IMR-90 (cell line): ENCODE measurements at regions not wholly inside any gene's neighbourhood (a gene's known extent, or its start where the extent isn't known, plus 50 kb on each side); places are given as distances from the start of the nearest gene placed in this dataset.

Source experiments
- ATAC-seq: fragments of 200-7000 bp; cut with Tn5 transposase; 2 replicates; pipeline ENCODE4 v1.9.1; 2020; ENCODE audit warnings: low read depth, mild to moderate bottlenecking, moderate library complexity
- BruUV-seq: library from RNA; stranded (reverse); fragments of 400-500 nt; replicated peaks from 2 replicates; lab custom pipeline; 2021; lab: Mats Ljungman, UMichigan
- CTCF ChIA-PET: fragments of 300-600 bp; formaldehyde crosslinking; extraction: SDS; loops from one replicate; lab custom pipeline; 2021; ENCODE audit warnings: antibody characterized with exemption; lab: Yijun Ruan, JAX
- POLR2A ChIA-PET: fragments of 300-600 bp; sonication (Branson Sonifier 250); formaldehyde crosslinking; loops from one replicate; lab custom pipeline; 2022; ENCODE audit warnings: antibody characterized with exemption; ENCODE audit not compliant: unreplicated experiment; lab: Charles Lee
- DNase-seq: peaks from one replicate; pipeline ENCODE4 v3.0.0; 2013
- H2AFZ ChIP-seq: replicated peaks from 2 replicates; pipeline ENCODE3; 2013; ENCODE audit warnings: low read length, mild to moderate bottlenecking; ENCODE audit not compliant: poor library complexity
- H2AK5ac ChIP-seq: 2 replicates; pipeline ENCODE4 v1.6.1; 2013; ENCODE audit warnings: low read depth, low read length, inconsistent platforms
- H2AK9ac ChIP-seq: replicated peaks from 2 replicates; pipeline ENCODE3; 2013; ENCODE audit warnings: mild to moderate bottlenecking, low read depth, low read length, moderate library complexity; ENCODE audit not compliant: poor library complexity
- H2BK120ac ChIP-seq: 2 replicates; pipeline ENCODE4 v1.6.1; 2013; ENCODE audit warnings: low read depth, low read length, inconsistent platforms
- H2BK15ac ChIP-seq: 3 replicates; pipeline ENCODE4 v1.6.1; 2013; ENCODE audit warnings: low read depth, low read length, inconsistent platforms
- H2BK20ac ChIP-seq: 2 replicates; pipeline ENCODE4 v1.6.1; 2013; ENCODE audit warnings: low read depth, mild to moderate bottlenecking, inconsistent platforms, low read length, moderate library complexity
- H2BK5ac ChIP-seq: 2 replicates; pipeline ENCODE4 v1.6.1; 2013; ENCODE audit warnings: mild to moderate bottlenecking, low read depth, low read length, inconsistent platforms; ENCODE audit not compliant: poor library complexity, severe bottlenecking
- H3K14ac ChIP-seq: replicated peaks from 2 replicates; pipeline ENCODE4 v1.6.1; 2013; ENCODE audit warnings: low read depth, low read length, inconsistent platforms
- H3K18ac ChIP-seq: 2 replicates; pipeline ENCODE4 v1.6.1; 2013; ENCODE audit warnings: low read depth, low read length, control low read depth
- H3K23ac ChIP-seq: 2 replicates; pipeline ENCODE4 v1.6.1; 2013; ENCODE audit warnings: low read depth, low read length, inconsistent platforms
- H3K27ac ChIP-seq: 2 replicates; pipeline ENCODE4 v1.5.1; 2013; ENCODE audit warnings: mild to moderate bottlenecking, control low read depth, low read length; ENCODE audit not compliant: insufficient read depth
- H3K27me3 ChIP-seq: 2 replicates; pipeline ENCODE4 v1.6.1; 2013; ENCODE audit warnings: low read length; ENCODE audit not compliant: control insufficient read depth, insufficient read depth
- H3K36me3 ChIP-seq: 2 replicates; pipeline ENCODE4 v1.6.1; 2013; ENCODE audit warnings: low read length, mixed read lengths; ENCODE audit not compliant: control insufficient read depth, insufficient read depth
- H3K4ac ChIP-seq: 2 replicates; pipeline ENCODE4 v1.6.1; 2013; ENCODE audit warnings: low read depth, low read length, inconsistent platforms
- H3K4me1 ChIP-seq: 2 replicates; pipeline ENCODE4 v1.6.1; 2013; ENCODE audit warnings: low read length, mixed read lengths; ENCODE audit not compliant: control insufficient read depth, insufficient read depth
- H3K4me2 ChIP-seq: 2 replicates; pipeline ENCODE4 v1.6.1; 2013; ENCODE audit warnings: low read depth, mild to moderate bottlenecking, control low read depth, low read length, moderate library complexity
- H3K4me3 ChIP-seq: 2 replicates; pipeline ENCODE4 v1.5.1; 2013; ENCODE audit warnings: low read depth, mild to moderate bottlenecking, control low read depth, low read length, moderate library complexity; ENCODE audit not compliant: insufficient read depth
- H3K56ac ChIP-seq: 2 replicates; pipeline ENCODE4 v1.6.1; 2013; ENCODE audit warnings: low read length, inconsistent platforms; ENCODE audit not compliant: insufficient read depth; ENCODE audit errors: extremely low read depth
- H3K79me1 ChIP-seq, 2 experiments: 2 replicates each; pipeline ENCODE4 v1.6.1; 2013; ENCODE audit warnings: low read length in 2 of 2, inconsistent platforms in 1 of 2, low read depth in 1 of 2
- H3K9ac ChIP-seq: 2 replicates; pipeline ENCODE4 v1.6.1; 2013; ENCODE audit warnings: low read depth, low read length, control low read depth
- H3K9me1 ChIP-seq: 2 replicates; pipeline ENCODE4 v1.6.1; 2013; ENCODE audit warnings: low read length, inconsistent platforms; ENCODE audit not compliant: insufficient read depth
- H3K9me3 ChIP-seq: 2 replicates; pipeline ENCODE4 v1.6.1; 2013; ENCODE audit warnings: low read length; ENCODE audit not compliant: control insufficient read depth, insufficient read depth
- H4K20me1 ChIP-seq: 2 replicates; pipeline ENCODE4 v1.6.1; 2013; ENCODE audit warnings: low read length, inconsistent platforms; ENCODE audit not compliant: insufficient read depth
- H4K5ac ChIP-seq: 2 replicates; pipeline ENCODE4 v1.6.1; 2013; ENCODE audit warnings: mild to moderate bottlenecking, low read depth, low read length, control low read depth
- H4K8ac ChIP-seq, 2 experiments: 2 replicates each; pipeline ENCODE4 v1.6.1; 2013; ENCODE audit warnings: low read depth in 2 of 2, low read length in 2 of 2, control low read depth in 1 of 2, inconsistent platforms in 1 of 2
- H4K91ac ChIP-seq: 2 replicates; pipeline ENCODE4 v1.6.1; 2013; ENCODE audit warnings: low read depth, low read length, inconsistent platforms; ENCODE audit not compliant: insufficient read depth
- CHD1 ChIP-seq: IDR thresholded peaks from 2 replicates; pipeline ENCODE4 v1.6.1; 2012; ENCODE audit warnings: low read depth, low read length, improper control_type of control experiment
- MAZ ChIP-seq: IDR thresholded peaks from 2 replicates; pipeline ENCODE4 v1.6.1; 2012; ENCODE audit warnings: low read depth, mild to moderate bottlenecking, low read length, improper control_type of control experiment, moderate library complexity, borderline replicate concordance
- MXI1 ChIP-seq: IDR thresholded peaks from 2 replicates; pipeline ENCODE4 v1.6.1; 2012; ENCODE audit warnings: low read depth, mild to moderate bottlenecking, low read length, moderate library complexity, borderline replicate concordance
- NFE2L2 ChIP-seq: fragments of 150-350 bp; IDR thresholded peaks from 2 replicates; pipeline ENCODE4 v1.6.1; 2016; ENCODE audit warnings: low read depth, mild to moderate bottlenecking, low read length
- POLR2A ChIP-seq: IDR thresholded peaks from 2 replicates; pipeline ENCODE4 v1.6.1; 2012; ENCODE audit warnings: mild to moderate bottlenecking, low read depth, low read length
- RAD21 ChIP-seq: IDR thresholded peaks from 2 replicates; pipeline ENCODE4 v1.6.1; 2012; ENCODE audit warnings: low read length, improper control_type of control experiment
- RFX5 ChIP-seq: IDR thresholded peaks from 2 replicates; pipeline ENCODE4 v1.8.0; 2012; ENCODE audit warnings: low read depth, mild to moderate bottlenecking, low read length, moderate library complexity
- WGBS, 2 experiments: methylation state at CpG; one replicate each; pipeline versions ENCODE4 v1.1.5 to v1.1.7; 2013; ENCODE audit warnings: missing lambda C conversion rate in 2 of 2; ENCODE audit not compliant: insufficient read length in 1 of 2; ENCODE audit errors: extremely low coverage in 2 of 2; 5-methylcytosine and 5-hydroxymethylcytosine counted together
- dilution Hi-C: fragments of 300-500 bp; cut with HindIII; formaldehyde crosslinking; loops from one replicate; pipeline ENCODE4 v1.14.3; 2018; ENCODE audit warnings: low sequenced_read_pairs; ENCODE audit not compliant: unreplicated experiment
- in situ Hi-C: fragments of 300-500 bp; cut with MboI; formaldehyde crosslinking; loops from 3 replicates; pipeline ENCODE4 v1.14.3; 2019; ENCODE audit warnings: low sequenced_read_pairs, inconsistent platforms, mixed read lengths
- intact Hi-C: fragments of 100-400 bp; cut with micrococcal nuclease; formaldehyde crosslinking; loops from 2 replicates; pipeline ENCODE4 v1.10.0; 2022
- TF ChIP-seq, protein P1 (sequence below): conservative IDR thresholded peaks from 2 replicates; pipeline ENCODE4 v1.5.1; 2012; ENCODE audit warnings: mild to moderate bottlenecking, low read depth, low read length, improper control_type of control experiment

- H3K79me1 ChIP-seq = no peaks in the 10 kb centered on the region
- H3K18ac ChIP-seq = no peak overlapping the region
- no peak overlapping the region for H3K23ac ChIP-seq
- WGBS, 2 experiments = no CpG with 5 or more reads among the region's 1 CpG
- dilution Hi-C loops (no loop called here), intact Hi-C loops (no loop called here), in situ Hi-C loops (no loop called here)
- H2BK5ac ChIP-seq = no peak overlapping the region
- H3K14ac ChIP-seq = no peak overlapping the region
- H3K4me3 ChIP-seq = no peak overlapping the region
- H3K4me1 ChIP-seq = no peaks in the 10 kb centered on the region
- no peak overlapping the region for H2AK5ac ChIP-seq
- DNase-seq (no peak), ATAC-seq (no peak)
- no peak overlapping the region for H3K4ac ChIP-seq
- no TSS peak for BruUV-seq
- H3K36me3 ChIP-seq = no peaks in the 10 kb centered on the region
- no peak overlapping the region for H2BK120ac ChIP-seq
- no peak overlapping the region for H4K5ac ChIP-seq
- no peak overlapping the region for H4K8ac ChIP-seq
- H2BK20ac ChIP-seq = no peak overlapping the region
- no peak overlapping the region for H3K9ac ChIP-seq
- H2AFZ ChIP-seq = no peak overlapping the region
- no peak overlapping the region for H3K56ac ChIP-seq
- peaks cover 3% of the 10 kb centered on the region for H3K9me3 ChIP-seq
- no peaks in the 10 kb centered on the region for H3K9me1 ChIP-seq
- H2BK15ac ChIP-seq = no peak overlapping the region
- H4K20me1 ChIP-seq = no peaks in the 10 kb centered on the region
- CTCF ChIA-PET = no interaction called here
- H2AK9ac ChIP-seq = no peak overlapping the region
- no peak for TF ChIP-seq POLR2A
- TF ChIP-seq RFX5 = no peak
- no peak for TF ChIP-seq NFE2L2
- TF ChIP-seq MAZ = no peak
- no peak for TF ChIP-seq CHD1
- TF ChIP-seq RAD21 = no peak
- no peak for TF ChIP-seq MXI1
- TF ChIP-seq, protein P1, sequence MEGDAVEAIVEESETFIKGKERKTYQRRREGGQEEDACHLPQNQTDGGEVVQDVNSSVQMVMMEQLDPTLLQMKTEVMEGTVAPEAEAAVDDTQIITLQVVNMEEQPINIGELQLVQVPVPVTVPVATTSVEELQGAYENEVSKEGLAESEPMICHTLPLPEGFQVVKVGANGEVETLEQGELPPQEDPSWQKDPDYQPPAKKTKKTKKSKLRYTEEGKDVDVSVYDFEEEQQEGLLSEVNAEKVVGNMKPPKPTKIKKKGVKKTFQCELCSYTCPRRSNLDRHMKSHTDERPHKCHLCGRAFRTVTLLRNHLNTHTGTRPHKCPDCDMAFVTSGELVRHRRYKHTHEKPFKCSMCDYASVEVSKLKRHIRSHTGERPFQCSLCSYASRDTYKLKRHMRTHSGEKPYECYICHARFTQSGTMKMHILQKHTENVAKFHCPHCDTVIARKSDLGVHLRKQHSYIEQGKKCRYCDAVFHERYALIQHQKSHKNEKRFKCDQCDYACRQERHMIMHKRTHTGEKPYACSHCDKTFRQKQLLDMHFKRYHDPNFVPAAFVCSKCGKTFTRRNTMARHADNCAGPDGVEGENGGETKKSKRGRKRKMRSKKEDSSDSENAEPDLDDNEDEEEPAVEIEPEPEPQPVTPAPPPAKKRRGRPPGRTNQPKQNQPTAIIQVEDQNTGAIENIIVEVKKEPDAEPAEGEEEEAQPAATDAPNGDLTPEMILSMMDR = no peak
- H4K91ac ChIP-seq = no peak overlapping the region
- H3K4me2 ChIP-seq = no peak overlapping the region
- POLR2A ChIA-PET = no interaction called here
- no peaks in the 10 kb centered on the region for H3K27me3 ChIP-seq
- no peak overlapping the region for H3K27ac ChIP-seq
Measured at GRCh38 chr2:139271879-139272278, 491.7 kb upstream of the NXPH2 start.
